Amniotic stem cell (primary cell): ENCODE measurements at regions not wholly inside any gene's neighbourhood (a gene's known extent, or its start where the extent isn't known, plus 50 kb on each side); places are given as distances from the start of the nearest gene placed in this dataset.
"Not testable (repeated sequence)": the region's sequence is repeated elsewhere in the genome, so short reads cannot be mapped to it uniquely, and the experiment has no call there.

Experiments
- DNase-seq: peaks from one replicate; lab custom pipeline; 2025; lab: John Stamatoyannopoulos, UW

- DNase-seq, result no peak
Observed at GRCh38 chr4:19216476-19216875, 1035.2 kb upstream of the SLIT2 start.

- DNase-seq, result no peak
Observed at GRCh38 chr4:19214591-19215186, 1037.0 kb upstream of the SLIT2 start.

- no peak for DNase-seq
Observed at GRCh38 chr4:19213388-19213787, 1038.3 kb upstream of the SLIT2 start.

- no peak for DNase-seq
Observed at GRCh38 chr4:19205853-19206252, 1045.9 kb upstream of the SLIT2 start.

- not testable (repeated sequence) for DNase-seq
Observed at GRCh38 chr4:19197838-19198237, 1053.9 kb upstream of the SLIT2 start.

GRCh38 chr4:19195696-19196095, 1056.0 kb upstream of the SLIT2 start:
- no peak for DNase-seq

GRCh38 chr4:19194672-19195071, 1057.0 kb upstream of the SLIT2 start:
- no peak for DNase-seq

DNA sequence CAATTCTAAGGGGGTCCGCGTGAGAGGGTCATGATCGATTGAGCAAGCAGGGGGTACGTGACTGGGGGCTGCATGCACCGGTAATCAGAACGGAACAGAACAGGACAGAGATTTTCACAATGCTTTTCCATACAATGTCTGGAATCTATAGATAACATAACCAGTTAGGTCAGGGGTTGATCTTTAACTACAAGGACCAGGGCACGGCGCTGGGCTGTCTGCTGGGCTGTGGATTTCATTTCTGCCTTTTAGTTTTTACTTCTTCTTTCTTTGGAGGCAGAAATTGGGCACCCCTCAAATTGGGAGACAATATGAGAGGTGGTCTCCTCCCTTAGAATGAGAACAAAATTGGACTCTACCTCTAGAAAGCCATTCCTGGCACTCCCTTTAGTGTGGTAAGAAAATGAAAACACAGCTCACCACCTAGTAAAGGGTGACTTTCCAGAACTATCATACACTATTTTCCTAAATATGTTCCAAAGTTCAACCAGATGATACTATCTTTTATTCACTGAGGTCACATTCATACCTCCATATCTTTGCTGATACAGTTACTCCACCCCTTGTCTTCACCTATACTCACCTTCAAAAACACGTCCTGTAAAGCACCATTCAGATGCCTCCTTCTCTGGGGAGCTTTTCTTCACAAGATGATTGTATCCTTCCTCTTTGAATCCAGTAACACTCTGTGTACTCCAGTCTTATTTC, 1058.3 kb upstream of the SLIT2 start:
- no peak for DNase-seq

DNA sequence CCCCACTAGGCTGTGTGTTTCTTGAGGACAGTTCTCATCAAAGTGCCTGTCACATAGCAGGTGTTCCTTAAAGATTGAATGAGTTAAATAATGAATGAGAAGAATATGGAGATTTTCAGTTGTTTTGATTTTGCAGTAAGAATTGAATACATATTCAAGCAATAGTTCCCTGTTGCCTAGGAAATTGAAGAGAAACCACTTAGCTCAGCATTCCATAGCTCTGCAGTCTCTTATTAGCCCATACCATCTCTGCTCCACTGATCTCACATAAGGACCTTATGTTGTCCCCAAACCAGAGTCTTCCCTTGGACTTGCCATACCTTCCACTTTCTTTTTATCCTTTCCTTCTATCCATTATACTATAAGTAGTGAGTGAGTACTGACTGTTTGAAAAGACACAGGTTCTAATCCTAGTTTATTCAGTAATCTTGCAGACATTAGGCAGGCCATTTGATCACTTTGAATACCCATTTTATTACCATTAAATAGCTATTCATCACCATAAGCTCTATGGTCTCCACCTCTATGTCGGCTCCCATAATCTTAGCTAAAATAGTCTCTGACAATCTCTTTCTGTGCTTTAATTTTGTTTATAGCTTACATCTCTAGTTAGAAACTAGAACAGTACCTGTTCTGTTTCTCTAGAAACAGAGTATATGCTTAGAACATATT, 1059.6 kb upstream of the SLIT2 start:
- no peak for DNase-seq

DNA sequence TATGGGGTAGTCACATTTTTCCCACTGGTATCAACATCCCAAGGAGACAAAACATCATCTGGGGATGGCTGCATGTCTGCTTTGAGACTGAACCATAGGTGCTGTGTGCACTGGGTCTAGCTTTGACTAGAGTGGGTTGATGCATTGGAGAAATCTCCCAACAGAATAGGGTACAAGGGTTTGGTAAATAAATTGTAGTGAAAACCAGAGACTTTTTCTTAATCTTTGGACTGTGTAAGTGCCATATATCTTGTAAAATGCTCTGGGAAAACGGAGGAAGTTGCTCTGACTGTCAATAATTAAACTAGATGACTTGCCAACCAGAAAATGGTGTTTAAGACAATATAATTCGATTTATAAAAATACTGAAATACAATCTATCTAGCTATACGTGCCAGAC, 1064.0 kb upstream of the SLIT2 start:
- no peak for DNase-seq

- no peak for DNase-seq
Observed at GRCh38 chr4:19187096-19187495, 1064.6 kb upstream of the SLIT2 start.

DNA sequence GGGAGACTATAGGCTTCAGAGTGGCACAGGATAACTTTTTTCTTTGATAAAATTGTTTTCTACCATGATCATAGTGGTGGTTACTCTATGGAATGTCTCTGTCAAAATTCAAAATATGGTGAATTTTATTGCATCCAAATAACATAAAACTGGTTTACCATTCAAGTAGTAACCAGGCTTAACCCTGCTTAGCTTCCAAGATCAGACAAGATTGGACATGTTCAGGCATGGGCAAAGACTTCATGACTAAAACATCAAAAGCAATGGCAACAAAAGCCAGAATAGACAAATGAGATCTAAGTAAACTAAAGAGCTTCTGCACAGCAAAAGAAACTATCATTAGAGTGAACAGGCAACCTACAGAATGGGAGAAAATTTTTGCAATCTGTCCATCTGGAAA, 1070.1 kb upstream of the SLIT2 start:
- not testable (repeated sequence) for DNase-seq

DNA sequence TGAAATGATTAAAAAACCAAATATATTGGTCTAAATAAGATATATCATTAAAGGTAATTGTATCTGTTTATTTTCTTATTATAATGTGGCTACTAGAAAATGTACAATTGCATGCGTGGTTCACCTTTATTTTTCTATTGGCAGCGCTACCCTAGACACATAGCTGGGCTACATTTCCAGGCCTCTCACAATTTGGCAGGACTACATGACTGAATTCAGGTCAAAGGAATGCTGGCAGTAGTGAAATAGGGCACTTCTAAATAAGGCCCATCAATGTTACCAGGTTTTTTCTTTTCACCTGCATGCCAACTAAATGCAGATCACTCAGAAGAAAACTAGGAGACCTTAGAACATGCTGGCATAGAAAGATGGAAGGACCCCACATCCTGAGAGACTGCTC, 1072.9 kb upstream of the SLIT2 start:
- DNase-seq, result no peak

DNA sequence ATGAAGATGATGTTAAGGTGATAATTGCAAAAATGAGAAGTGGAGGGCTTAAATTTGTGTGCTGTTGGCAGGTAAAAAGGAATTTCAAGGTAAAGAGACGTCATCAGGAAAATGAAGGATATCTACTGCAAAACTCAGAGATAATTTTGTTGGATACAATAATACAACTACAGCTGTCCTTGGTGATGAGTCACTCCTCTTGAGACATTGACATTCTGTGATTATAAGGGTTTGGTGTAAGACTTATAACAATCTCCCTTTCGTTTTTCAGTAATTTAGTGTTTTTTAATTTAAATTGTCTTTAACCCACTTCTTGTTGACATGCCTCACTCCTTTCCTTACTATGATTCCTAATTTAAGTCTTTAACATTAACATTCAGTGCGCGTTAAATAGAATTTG, 1074.1 kb upstream of the SLIT2 start:
- DNase-seq, result no peak

- no peak for DNase-seq
Observed at GRCh38 chr4:19171832-19172231, 1079.9 kb upstream of the SLIT2 start.

DNA sequence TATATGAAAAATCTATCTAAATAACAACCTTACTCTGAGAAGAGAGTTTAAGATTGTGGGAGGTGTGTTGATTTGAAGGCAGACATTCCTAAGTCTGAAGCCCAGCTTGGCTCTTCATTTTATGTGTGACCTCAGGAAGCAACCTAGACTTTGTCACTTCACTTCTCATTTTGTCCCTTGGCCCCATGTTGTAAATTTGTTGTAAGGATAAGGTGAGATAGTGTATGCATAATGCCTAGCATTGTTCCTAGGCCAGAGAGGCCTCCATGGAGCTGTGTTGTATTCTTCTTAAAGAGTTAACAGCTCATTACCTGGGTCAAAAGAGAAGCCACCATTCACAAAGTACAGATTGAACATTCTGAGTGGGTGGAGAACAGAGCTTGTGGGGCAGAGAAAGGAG, 1084.4 kb upstream of the SLIT2 start:
- no peak for DNase-seq

- no peak for DNase-seq
Observed at GRCh38 chr4:19164334-19164733, 1087.4 kb upstream of the SLIT2 start.

DNA sequence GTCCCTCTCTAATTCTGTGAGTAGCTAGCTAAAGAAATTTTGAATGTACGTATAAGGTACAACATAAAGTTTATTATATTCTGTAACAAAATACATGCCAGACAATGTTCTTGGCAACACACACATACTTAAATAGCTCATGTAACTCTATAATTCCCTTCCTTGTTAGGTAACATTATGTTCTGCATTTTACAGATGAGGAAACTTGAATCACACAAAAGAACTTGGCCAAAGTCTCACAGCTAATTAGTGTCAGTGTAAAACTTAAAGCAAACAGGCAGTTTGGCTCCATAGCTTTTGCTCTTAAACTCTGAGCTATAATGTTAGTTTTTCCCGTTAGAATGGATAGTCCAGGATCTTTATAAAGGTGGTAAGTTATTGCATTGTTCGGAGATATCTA, 1091.8 kb upstream of the SLIT2 start:
- DNase-seq, result no peak

DNA sequence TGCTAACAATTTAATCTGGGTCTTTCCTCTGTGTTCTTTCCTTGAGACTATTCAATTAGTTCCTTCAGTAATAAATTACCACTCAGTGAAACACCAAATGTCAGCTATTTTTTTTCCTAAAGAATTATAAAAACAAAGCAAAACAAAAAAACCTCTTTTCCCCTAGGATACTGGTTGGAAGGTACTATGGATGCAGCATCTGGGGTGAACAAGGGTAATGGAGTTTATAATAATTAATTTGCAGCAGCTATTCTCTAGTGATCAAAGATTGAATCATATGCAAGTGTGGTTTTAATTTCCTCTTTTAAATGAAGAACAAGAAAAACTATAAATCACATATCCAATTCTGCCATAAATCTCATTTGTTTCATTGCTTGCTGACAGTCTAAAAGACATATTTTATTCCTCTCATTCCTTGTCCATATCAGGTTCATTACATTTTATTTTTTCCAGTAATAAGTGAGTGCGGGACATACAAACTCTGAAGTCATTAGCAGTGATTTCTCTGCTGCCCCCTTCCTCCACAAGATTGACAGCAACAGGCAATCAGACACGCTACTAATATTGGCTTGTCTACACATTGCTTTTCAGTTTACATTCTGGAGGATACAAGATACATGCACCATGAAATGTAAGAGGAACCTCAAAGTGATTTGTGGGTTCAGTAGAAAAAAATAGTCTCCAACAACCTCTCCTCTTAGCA, 1093.4 kb upstream of the SLIT2 start:
- no peak for DNase-seq

DNA sequence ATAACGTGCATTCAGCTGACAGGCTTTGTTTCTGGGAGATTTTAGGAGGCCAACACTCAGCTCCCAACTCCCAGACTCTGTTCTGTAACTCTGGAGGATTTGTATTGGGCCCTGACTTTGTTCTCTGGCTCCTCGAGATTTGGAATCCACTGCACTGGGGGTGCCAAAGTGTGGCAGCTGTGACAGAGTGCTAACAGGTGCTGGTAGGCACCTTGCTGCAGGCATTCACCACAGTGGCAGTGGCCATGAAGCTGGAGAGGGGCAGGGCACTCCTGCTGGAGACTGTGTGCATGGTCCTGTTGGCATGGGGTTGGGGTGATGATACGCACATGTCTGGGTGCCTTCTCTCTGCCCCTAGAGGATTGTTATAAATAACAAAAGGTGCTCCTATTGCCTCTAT, 1094.9 kb upstream of the SLIT2 start:
- DNase-seq, result no peak

- DNase-seq, result no peak
Observed at GRCh38 chr4:19155568-19155967, 1096.1 kb upstream of the SLIT2 start.

- DNase-seq, result not testable (repeated sequence)
Observed at GRCh38 chr4:19154267-19154666, 1097.4 kb upstream of the SLIT2 start.

DNA sequence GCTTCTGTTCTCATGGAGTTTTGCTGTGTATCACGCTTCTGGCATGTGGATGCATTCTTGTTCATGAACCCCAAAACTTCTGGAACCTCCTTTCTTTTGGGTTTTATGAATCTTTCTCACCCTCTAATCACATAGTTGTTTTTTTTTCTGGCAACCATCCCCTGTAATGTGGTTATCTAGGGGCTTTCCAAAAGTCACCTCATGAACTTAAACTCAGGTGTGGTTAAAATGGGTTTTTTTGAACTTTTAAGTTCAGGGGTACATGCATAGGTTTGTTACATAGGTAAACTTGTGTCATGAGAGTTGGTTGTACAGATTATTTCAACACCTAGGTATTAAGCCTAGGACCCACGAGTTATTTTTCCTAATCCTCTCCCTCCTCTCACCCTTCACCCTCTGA, 1099.4 kb upstream of the SLIT2 start:
- DNase-seq, result no peak
